ENCODE measurements at regions not wholly inside any gene's neighbourhood (a gene's known extent, or its start where the extent isn't known, plus 50 kb on each side); places are given as distances from the start of the nearest gene placed in this dataset.

GRCh38 chr20:3354247-3354646 is 53.2 kb downstream of the DNAAF9 start:
- TF ChIP-seq, protein P1, sequence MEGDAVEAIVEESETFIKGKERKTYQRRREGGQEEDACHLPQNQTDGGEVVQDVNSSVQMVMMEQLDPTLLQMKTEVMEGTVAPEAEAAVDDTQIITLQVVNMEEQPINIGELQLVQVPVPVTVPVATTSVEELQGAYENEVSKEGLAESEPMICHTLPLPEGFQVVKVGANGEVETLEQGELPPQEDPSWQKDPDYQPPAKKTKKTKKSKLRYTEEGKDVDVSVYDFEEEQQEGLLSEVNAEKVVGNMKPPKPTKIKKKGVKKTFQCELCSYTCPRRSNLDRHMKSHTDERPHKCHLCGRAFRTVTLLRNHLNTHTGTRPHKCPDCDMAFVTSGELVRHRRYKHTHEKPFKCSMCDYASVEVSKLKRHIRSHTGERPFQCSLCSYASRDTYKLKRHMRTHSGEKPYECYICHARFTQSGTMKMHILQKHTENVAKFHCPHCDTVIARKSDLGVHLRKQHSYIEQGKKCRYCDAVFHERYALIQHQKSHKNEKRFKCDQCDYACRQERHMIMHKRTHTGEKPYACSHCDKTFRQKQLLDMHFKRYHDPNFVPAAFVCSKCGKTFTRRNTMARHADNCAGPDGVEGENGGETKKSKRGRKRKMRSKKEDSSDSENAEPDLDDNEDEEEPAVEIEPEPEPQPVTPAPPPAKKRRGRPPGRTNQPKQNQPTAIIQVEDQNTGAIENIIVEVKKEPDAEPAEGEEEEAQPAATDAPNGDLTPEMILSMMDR (IDR thresholded peaks at IDR 0.05; ENCODE audit: control extremely low read depth, extremely low read depth, low read depth, missing control alignments): no peak
- ChIA-PET CTCF (no interaction called here), POLR2A (no interaction called here)
- DNase-seq (ENCODE audit: extremely low spot score): no peak

- TF ChIP-seq, protein P1 (IDR thresholded peaks at IDR 0.05; ENCODE audit: control extremely low read depth, extremely low read depth, low read depth, missing control alignments): no peak
- POLR2A ChIA-PET: no interaction called here
- no peak for DNase-seq (ENCODE audit: extremely low spot score)
- CTCF ChIA-PET: no interaction called here
Measured at GRCh38 chr20:3353646-3354045, 53.8 kb downstream of the DNAAF9 start.

DNA sequence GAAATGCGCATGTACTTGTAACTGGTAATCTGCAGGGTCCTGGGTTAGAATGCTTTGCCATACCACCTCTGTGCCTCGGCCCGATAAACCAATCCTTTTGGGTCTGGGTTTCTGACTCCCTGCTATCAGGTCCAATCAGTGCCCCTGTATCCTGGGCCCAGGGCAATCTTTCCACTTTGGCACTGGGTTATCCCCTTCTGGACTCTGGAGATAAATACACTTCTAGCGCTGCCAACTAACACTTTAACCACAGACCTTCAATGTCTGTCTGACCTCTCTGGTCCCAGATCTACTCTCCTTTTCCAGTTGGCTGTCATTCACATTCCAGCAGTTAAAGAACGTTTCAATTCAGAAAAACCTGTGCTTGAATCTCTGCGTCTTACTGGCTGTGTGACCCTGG is 55.3 kb downstream of the DNAAF9 start:
- CTCF ChIA-PET: no interaction called here
- no peak for DNase-seq (ENCODE audit: extremely low spot score)
- POLR2A ChIA-PET: no interaction called here
- TF ChIP-seq, protein P1 (IDR thresholded peaks at IDR 0.05; ENCODE audit: control extremely low read depth, extremely low read depth, low read depth, missing control alignments): no peak

DNA sequence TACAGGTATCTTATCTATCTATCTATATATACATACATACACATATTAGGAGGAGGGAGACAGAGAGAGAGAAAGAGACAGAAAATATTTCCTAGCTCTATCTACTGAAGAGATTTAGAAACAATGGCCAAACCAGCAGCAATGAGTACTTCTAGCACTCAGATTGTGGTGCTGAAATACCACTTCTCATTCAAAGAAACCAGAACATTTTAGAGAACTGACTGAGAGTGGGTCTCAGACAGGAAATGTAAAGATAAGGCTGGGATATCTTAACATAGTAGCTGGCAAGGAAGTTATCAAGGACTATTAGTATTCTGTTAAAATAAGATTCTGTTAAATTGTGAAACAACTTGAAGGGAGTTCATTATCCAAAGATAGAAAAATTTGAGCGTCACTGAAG is 57.0 kb downstream of the DNAAF9 start:
- DNase-seq (ENCODE audit: extremely low spot score): no peak
- ChIA-PET POLR2A (no interaction called here), CTCF (no interaction called here)
- TF ChIP-seq, protein P1 (IDR thresholded peaks at IDR 0.05; ENCODE audit: control extremely low read depth, extremely low read depth, low read depth, missing control alignments): no peak

GRCh38 chr20:3349786-3350185 is 57.7 kb downstream of the DNAAF9 start:
- no peak for DNase-seq (ENCODE audit: extremely low spot score)
- TF ChIP-seq, protein P1 (IDR thresholded peaks at IDR 0.05; ENCODE audit: control extremely low read depth, extremely low read depth, low read depth, missing control alignments): no peak
- ChIA-PET CTCF (no interaction called here), POLR2A (no interaction called here)

GRCh38 chr20:3342766-3343165 is 64.7 kb downstream of the DNAAF9 start:
- no peak for DNase-seq (ENCODE audit: extremely low spot score)
- ChIA-PET CTCF (interaction anchor here (1.3 kb wide), 1 partner anchor 18 kb away, joined by 4 read pairs; no protein-coding TSS in a partner anchor), POLR2A (no interaction called here)
- TF ChIP-seq, protein P1 (IDR thresholded peaks at IDR 0.05; ENCODE audit: control extremely low read depth, extremely low read depth, low read depth, missing control alignments): no peak

DNA sequence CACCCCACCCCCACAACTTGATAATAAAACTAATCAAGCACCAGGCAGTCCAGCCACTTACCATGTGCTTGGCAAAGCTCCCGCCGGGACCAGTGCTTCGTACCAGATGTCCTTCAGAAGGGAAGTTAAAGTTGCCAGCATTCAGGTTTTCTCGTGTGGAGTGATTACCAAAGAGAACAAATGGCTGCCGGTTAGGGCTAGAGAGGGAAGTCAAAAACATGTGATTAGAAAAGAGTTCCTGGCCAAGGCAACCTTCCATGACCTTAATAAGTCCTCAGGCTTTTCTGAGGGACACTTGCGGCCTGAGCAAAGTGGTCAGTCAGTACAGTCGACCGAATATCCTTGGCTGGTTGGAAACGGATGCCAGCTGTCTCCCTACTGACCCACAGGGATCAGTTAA is 67.0 kb downstream of the DNAAF9 start:
- no peak for DNase-seq (ENCODE audit: extremely low spot score)
- POLR2A ChIA-PET: no interaction called here
- CTCF ChIA-PET: no interaction called here
- TF ChIP-seq, protein P1 (IDR thresholded peaks at IDR 0.05; ENCODE audit: control extremely low read depth, extremely low read depth, low read depth, missing control alignments): no peak

All from GM10248 (cell line).